ACHN (cell line): ENCODE measurements at regions not wholly inside any gene's neighbourhood (a gene's known extent, or its start where the extent isn't known, plus 50 kb on each side); places are given as distances from the start of the nearest gene placed in this dataset.

ENCODE experiments used
- DNase-seq: peaks from one replicate; pipeline ENCODE4 v3.0.0-alpha.2; 2015
- in situ Hi-C: cut with HindIII; loops from 2 replicates; pipeline ENCODE4 v1.10.0; 2017; ENCODE audit warnings: low sequenced_read_pairs, low pct_ligation_motif_present, low pct_unique_long_range_greater_than_20kb

DNA sequence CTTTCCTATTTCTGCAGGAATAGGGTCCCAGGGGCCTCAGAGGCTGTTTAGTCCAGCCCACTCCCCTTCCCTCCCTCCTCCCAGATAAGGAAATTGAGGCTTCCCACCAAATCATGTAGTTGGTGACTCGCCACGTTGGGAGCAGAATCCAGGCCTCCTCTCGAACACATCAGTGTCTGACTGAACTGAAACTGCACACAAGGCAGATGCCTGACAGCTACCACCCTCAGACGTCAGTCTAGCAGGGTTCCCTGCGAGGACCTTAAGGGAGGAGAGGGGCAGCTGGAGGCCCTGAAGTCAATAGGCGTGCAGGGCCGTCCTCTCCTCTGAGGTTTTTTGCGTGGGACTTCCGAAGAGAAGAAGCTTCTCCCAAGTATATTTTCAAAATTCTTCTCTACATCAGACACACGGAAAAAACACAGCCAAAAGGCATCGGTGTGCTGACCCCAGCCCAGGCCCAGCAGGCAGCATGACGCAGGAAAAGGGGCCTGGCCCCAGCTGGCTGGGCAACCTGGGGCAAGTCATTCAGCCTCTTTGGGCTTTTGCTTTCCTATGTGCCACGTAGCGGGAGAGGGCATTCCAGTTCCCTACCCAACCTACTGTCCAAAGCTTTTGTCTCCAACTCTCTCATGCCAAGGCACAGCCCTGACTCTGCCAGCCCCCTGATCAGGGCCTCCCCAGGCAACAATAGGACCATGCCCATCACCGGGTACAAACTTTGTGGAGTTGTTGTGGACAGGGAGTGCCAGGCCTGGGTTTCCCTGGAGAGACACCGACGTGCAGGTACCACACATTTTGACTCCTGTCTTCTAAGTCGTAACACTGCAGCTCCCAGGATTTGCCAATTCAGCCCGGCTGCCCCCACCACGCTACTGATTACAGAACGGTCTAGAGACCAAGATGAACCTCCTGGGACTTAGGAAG, 283.1 kb downstream of the XXYLT1 start:
- no peak for DNase-seq
- in situ Hi-C loops, result no loop called here

- in situ Hi-C loops, result no loop called here
- DNase-seq, result no peak
Measured at GRCh38 chr3:194988495-194989165, 282.3 kb downstream of the XXYLT1 start.

- no peak for DNase-seq
- in situ Hi-C loops, result no loop called here
Measured at GRCh38 chr3:194989241-194989640, 281.7 kb downstream of the XXYLT1 start.

GRCh38 chr3:194990454-194991337, 280.3 kb downstream of the XXYLT1 start:
- in situ Hi-C loops, result no loop called here
- DNase-seq, result no peak

DNA sequence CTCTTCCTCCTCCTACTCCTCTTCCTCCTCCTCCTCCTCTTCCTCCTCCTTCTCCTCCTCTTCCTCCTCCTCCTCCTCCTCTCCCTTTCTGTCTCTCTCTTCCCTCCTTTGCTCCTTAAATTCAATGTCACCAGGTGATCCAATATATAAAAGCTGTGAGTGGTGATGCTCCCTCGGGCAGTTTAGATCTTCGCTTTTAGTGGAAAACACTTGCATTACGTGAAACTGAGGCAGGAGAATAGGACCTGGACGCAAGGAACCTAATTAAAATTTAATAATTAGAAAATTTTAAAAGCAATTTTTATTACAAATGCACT, 279.7 kb downstream of the XXYLT1 start:
- DNase-seq, result no peak

GRCh38 chr3:194993896-194994295, 277.1 kb downstream of the XXYLT1 start:
- DNase-seq, result no peak
- in situ Hi-C loops, result no loop called here

More for the DNA sequence above, 279.7 kb downstream of the XXYLT1 start:
- in situ Hi-C loops, result no loop called here

- no peak for DNase-seq
- in situ Hi-C loops, result no loop called here
Measured at GRCh38 chr3:194994551-194994981, 276.4 kb downstream of the XXYLT1 start.

GRCh38 chr3:194995334-194995733, 275.6 kb downstream of the XXYLT1 start:
- DNase-seq, result no peak
- in situ Hi-C loops, result no loop called here

GRCh38 chr3:194995922-194996321, 275.0 kb downstream of the XXYLT1 start:
- in situ Hi-C loops, result no loop called here
- no peak for DNase-seq

GRCh38 chr3:194996746-194997145, 274.2 kb downstream of the XXYLT1 start:
- no peak for DNase-seq
- in situ Hi-C loops, result no loop called here

- in situ Hi-C loops, result no loop called here
Measured at GRCh38 chr3:194998417-194998816, 272.5 kb downstream of the XXYLT1 start.

DNA sequence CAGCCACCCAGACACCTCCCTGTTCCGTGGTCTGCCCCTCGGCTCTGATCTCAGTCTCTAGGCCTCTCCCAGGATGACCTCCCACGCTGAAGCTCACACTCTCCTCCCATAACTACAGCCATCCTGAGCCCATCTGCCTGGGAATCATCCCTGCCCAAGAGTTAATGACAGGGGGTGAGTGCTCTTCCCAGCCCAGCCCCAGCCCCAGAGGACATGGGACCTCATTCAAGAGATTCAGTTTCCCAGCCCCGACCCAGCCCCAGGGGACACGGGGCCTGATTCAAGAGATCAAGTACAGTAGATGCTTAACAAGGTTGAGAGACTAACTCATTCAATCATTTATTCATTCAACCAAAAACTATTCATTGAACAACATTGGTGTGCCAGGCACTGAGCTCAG, 272.0 kb downstream of the XXYLT1 start:
- DNase-seq, result no peak
- in situ Hi-C loops, result no loop called here

More at GRCh38 chr3:194998417-194998816, 272.5 kb downstream of the XXYLT1 start:
- DNase-seq, result no peak

- in situ Hi-C loops, result no loop called here
- DNase-seq, result no peak
Measured at GRCh38 chr3:194999491-194999890, 271.5 kb downstream of the XXYLT1 start.

DNA sequence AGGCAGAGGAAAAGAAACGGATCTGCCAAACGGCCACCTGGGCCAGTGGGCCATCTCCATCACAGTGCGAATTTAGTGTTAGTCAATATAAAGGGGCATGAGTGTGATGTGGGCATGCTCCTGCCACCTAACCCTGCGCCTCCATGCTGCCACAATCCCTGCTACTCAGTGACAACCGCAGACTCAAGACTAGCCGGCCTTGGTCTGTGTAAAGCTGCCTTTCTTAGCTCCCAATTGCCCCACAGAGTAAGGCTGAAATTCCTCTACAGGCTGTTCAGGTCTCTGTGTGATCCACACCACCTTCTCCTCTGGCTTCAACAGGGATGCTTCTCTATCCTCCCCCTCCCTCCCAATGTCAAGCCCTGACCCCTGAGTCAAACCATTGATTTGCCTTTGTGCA, 269.7 kb downstream of the XXYLT1 start:
- in situ Hi-C loops, result no loop called here
- no peak for DNase-seq

DNA sequence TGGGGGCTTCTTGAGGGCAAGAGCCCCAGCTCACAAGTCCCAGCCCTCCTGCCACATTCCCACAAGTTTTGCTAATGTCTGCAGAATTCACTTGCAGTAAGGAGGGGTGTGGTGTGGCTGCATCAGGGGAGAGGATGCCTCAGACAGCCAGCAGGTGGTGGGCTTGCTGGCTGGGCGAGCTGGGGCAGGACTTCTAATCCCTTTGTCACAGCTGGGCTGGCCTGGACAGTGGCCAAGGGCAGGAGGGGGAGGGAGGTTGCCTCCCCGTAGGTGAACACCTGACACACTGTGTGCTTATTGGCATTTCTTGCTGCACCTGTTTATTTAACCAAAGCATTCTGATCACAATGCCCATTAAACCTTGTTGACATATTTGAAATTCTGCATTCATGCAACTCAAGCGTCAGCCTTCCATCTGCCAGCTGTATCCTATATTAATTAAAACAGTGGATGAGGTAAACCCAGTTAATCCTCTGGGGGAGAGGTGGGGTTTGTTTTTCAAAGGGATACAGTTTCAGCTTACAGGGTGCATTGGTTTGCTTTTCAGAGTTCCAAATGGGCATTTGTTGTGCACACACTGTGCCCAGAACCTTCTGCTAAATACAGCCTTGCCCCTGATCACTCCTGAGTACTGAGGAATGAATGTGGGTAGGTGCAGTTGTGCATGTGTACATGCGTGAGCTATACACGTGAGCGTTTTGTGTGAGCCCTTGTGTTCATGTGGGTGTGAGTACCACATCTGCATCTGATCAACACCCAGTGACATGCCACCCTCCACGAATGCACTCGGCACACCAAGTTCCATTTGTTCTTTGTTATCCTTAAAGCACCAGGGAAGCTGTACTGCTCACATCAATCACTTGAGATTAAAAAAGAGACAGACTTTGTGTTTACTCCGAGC, 268.7 kb downstream of the XXYLT1 start:
- peak; percentile 37 for DNase-seq
- in situ Hi-C loops, result no loop called here

GRCh38 chr3:195003006-195003892, 267.7 kb downstream of the XXYLT1 start:
- in situ Hi-C loops, result no loop called here
- no peak for DNase-seq

DNA sequence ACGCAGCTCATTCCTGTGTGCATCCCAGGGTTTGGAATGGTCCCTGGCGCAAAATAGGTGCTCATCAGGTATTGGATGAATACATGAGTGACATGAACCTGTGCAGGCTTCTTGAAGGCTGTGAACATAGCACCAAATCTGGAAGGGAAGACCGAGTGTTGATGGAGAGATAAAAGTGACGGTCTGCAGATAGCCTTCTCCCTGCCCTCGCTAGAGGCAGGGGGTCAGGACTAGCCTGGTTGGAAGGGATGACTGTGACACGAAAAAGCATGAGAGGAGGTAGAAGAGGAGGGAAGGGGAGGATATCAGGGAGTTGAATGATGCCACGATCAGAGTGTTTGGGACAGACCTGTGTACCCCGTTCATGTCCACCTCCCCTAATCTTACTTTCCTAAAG, 267.1 kb downstream of the XXYLT1 start:
- in situ Hi-C loops, result no loop called here

More for the DNA sequence above, 267.1 kb downstream of the XXYLT1 start:
- DNase-seq, result no peak
